Cerebellar nuclear complex (tissue), 1 donor: ENCODE measurements at regions not wholly inside any gene's neighbourhood (a gene's known extent, or its start where the extent isn't known, plus 50 kb on each side); places are given as distances from the start of the nearest gene placed in this dataset.
"Not testable (repeated sequence)": the region's sequence is repeated elsewhere in the genome, so short reads cannot be mapped to it uniquely, and the experiment has no call there.

Source experiments
- DNase-seq, 2 experiments: peaks; one replicate each; lab custom pipeline; 2025; lab: John Stamatoyannopoulos, UW

DNA sequence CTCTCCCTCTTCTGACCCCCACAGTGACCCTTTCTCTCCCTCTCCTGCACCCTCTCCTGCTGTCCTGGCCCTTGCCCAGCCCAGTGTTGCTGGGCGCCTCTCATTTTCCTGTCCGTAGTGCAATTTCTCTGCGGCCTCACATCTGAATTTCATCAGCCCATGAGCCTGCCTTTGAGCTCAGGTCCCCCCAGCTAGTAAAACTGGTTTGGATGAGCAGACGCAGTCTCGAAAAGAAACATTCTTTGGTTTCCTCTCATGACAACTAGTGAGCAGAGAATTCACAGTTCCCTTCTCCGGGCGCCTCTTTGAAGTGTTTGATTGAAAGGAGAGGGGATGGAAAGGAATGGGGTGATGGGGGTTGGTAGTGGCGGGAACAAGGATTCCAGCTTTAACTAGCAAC, 126.0 kb upstream of the CADM1 start:
- no peak for DNase-seq

DNA sequence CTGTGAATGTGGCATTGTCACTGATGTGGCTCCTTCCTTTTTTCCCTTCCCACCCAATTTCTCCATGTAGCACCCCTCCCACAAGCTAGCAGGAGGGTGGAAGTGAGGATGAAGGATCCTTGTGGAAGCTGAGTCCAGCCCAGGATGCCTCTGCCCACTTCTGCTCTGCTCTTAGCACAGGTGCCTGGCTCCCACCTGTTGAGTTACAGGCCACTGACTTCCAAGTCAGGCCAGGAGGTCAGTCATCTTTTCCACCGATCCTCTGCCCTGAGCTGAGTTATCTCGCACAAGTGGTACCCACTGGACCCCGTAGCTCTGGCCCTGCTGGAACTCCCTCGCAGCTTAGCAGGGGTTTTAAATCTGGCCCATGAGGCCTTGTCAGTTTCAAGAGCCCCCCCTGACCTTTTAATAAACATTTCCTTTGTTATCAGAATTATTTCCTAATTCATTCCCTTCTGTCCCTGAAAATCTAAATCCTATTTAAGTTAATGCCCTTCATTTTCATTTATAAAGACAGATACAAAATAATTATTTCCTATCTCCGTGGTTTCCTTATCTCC, 125.3 kb upstream of the CADM1 start:
- no peak for DNase-seq

DNA sequence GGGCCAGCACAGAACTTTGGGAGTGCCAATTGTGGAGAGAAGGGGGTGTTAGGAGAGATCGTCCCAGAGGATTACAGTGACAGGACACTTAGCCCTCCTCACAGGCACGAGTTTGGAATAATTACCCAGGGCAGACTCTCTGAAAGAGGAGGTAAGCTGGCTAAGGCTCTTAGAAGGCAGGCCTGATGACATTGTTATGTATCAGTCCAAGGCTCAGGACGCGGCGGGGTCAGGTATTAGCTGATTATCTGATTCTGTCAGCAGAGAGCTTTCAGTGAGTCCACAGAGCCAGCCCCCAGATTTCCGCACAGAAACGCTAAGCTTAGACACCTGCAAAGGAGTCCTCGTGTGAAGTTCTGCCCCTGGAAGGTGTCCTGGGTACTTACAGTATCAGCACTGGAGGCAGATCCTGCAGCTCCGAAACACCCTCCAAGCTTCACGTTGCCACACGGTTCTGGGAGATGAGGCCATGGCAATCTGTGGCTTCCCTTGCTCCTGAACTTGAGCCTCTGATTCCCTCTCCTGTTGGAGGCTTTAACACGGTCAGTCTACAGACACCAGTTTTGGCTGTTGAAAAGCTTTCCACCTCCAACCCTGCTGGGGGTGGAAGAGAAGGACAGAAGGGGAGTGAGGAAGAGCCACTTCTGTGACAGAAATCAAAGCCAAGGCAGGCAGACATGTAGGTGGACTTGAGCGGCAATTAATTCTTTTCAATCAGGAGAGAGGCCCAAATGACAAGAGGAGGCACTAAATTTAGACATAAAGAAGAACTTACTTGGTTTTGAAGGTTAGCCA, 123.6 kb upstream of the CADM1 start:
- DNase-seq, result peak; percentile 4 to 36

DNA sequence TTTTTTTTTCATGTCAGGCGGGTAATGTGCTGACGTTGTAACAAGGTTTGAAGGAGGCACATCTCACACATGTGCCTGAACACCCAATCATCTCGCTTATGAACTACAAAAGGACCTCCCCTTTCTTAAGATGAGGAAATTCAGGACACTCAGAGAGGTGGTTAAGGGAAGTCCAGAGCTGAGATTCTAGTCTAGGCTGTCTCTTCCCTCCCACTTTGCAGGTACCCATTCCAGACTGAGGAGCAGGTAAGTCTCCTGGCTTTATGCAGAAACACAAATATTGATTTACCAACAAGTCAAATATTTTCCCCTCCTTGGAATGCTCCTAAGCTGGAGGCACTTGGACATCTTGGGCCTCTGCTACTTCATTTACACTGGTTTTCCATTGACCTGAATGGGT, 122.9 kb upstream of the CADM1 start:
- DNase-seq, result no peak

DNA sequence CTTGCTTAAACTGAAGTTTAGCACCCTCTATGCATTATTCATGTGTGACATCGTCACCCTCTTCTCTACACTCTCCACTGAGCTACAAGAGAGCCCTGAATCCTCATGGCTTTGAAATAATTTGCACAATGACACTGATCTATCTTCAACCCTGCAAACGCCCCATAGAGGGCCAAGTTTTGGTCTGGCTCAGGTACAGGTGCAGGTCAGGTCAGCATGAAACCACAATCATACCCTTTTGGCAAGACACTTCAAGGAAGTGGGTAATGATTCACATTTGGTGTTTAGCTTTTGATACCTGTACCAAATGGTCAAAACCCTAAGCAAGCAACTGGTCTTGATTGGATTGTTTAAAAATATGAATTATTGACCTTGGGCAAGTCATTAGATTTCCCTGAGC, 122.2 kb upstream of the CADM1 start:
- DNase-seq, result no peak

DNA sequence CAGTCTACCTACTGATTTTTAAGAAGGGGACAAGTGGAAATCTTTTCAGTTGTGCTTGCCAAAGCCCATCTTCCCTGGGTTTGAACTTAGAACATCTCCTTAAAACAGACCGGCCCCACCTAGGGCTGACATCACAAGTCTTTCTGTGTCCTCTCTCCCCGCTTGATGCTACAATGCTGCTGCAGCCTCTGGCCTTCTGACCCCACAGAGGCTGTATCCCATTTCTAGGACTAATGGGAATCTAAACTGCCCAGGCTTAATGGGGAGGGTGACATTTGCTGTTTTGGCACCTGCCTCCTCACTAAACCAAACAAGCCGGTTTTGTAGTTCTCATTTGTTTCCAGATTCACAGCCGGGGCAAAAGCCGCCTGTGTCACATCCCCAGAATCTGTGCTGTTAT, 121.3 kb upstream of the CADM1 start:
- no peak for DNase-seq

DNA sequence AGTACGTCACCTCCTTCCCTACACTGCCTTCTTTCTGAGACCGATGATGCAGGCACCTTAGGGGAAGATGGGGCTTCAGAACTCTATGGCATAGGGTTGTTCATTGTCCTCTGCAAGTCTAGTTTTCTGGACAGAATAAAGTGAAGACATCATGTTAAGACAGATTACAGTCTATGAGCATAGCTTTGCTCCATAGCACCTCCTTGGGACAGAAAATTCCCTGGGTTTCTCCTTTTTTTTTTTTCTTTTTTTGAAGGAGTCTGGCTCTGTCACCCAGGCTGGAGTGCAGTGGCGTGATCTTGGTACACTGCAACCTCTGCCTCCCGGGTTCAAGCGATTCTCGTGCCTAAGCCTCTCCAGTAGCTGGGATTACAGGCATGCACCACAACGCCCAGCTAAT, 119.8 kb upstream of the CADM1 start:
- DNase-seq, result no peak

DNA sequence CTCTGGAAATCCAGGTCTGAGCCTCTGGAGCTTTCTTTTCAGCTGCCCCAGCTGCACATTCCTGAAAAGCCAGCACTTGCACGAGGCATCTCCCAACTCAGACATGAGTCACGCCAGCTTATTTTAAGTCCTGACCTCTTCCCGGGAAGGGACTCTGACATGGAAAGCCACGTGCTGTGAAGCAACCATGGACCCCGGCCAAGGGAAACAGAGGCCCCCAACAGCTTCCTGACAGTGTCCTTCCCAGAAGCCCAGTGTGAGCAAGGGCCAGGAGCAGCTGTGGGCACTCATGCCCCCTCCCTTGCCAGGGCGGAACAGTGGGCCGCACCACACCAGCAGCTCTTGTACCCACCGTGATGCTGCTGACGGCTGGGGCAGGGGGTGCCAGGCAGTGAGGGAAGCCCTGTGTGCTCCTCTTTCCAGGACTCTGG, 118.8 kb upstream of the CADM1 start:
- DNase-seq, result no peak

DNA sequence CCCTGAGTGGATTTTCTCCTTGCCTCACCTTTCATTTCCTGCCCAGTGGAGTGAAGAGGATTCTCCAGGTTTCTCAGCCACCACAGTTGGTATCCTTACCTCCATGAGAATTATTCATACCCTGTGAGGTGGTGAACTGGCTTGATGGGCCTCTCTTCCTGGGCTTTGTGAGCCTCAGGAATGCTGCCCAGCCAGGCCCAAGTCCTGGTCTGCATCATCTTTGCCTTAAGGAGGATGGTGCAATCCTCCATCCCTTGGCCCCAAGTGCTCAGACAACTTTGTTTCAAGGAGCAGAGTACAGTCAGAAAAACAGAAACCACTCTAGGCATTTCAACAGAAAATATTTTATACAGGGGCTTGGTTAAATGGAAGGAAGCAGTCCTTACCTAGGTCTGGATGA, 114.2 kb upstream of the CADM1 start:
- DNase-seq, result no peak

DNA sequence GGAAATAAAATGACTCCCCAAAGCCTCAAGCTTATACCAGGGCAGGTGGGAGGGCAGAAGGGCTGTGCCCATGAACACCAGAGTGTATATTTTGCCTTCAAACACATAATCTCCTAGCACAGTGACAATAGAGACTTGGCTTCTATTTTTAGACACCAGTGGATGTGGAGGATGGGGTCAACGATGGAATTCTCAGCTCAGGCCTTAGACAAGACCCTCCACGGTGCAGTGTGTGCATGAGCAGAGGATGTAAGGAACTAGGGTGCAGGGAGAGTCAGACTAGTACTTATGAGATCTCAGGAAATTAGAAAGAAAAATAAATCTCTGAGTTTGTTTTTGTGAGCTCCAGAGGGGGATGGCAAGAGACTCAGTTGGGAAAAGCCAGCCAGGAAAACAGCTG, 113.6 kb upstream of the CADM1 start:
- DNase-seq, result no peak

DNA sequence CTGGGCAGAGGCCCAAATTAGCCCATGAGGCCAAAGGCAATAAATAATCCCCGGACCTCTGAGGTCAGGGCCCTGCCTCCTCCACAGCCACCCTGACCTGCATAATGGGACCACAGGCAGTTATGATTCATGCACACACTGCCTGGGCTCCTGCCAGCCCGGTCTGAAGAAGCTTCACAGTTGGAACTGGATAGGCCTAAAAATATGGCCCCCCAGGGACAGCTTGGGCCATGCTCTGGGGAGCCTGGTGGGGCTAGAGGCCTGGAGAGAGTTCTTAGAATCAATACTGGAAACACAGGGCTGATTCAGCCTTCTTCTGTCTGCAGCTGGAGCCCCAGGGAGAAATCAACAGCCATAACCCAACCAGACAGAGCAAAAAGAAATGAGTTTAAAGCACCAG, 112.8 kb upstream of the CADM1 start:
- DNase-seq, result no peak

DNA sequence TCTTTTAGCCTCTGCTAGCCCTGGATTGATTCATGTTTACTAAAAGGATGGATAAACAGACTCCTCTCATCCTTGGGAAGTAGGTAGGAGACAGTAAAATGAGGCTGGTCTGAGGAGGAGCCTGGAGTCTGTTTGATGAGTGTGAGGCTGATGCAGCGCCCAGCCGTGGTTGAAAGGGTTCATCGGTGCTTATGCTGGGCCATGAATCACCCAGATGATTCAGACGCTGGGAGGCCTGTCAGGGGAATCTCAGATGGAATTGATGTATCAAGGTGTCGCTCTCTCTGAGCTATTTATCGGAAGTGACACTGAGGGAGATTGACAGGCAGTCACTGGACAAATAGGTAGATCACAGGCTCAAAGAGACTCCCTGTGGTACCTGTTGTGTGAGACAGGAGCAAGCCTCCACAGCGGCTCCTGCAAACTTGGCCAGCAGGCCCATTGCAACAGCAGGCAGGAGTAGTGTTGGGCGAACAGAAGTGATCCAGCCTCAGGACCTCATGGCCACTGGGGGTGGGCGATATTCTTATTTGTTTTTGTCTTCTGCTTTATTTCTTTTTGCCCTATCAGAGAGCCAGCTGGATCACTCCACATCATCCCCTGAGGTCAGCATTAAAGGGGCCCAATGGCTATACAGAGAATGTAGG, 109.9 kb upstream of the CADM1 start:
- DNase-seq, result no peak

DNA sequence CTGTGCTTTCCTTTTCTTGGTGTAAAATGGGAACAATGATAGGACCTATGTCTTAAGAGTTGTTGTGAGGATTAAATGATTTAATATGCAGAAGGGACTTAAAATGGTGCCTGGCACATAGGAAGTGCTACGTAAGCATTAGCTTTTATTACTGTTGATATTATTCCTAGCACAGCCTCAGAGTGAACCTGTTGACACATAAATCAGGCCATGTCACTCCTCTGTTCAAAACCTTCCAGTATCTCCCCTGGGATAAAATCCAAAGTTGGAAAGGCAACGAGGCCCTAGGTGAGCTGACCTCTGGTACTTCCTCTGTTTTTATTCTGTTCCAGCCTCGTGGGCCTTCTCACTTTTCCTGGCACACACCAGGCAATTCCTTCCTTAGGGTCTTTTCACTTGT, 108.8 kb upstream of the CADM1 start:
- DNase-seq, result no peak

DNA sequence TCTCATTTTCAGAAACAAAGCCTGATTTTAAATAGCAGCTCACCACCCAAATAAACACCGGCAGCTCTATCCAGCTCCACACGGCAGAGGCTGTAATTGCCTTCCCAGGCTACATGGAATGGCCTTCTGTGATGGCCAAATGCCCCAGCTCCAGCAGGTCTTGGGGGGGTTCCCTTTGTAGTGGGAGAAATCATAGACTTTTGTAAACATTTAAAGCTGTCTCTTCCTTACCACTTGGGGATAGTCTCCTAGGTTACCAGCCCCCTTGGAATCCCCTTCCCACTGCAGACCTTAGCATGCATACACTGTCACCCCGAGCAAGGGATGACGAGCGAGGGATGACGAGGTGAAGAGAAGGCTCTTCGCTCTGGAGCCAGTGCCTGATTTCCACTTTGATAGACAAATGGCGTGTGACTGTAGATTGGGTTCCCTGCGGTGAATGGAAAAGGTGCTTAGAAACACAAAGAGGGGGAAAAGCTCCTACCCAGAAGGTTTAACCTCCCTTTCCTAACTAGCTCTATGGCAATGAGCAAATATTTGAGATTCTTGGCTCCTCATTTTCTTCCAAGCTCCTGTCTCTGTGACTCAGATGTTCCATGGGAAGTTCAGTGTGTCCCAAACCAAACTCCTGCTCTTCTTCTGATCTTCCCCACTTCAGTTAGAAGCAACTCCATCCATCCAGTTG, 108.0 kb upstream of the CADM1 start:
- DNase-seq, result no peak

DNA sequence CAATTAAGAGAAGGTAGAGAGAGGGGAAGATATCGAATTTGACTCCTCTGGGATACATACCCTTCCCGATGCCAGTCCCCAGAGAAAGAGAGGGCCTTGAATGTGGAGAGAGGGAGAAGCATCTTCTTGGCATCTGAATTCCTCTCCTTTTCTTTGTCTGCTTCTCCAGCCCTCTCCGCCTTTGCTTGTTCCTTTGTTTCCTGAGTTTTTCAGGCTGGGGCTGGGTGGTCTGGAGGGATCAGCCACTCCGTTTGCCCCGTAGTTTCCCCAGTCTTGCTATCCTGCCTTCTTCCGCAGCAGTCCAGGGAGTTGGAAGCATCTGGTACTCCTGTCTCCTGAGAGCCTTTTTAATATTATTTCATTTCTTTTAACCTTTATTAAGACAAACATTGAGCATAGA, 107.1 kb upstream of the CADM1 start:
- no peak for DNase-seq

DNA sequence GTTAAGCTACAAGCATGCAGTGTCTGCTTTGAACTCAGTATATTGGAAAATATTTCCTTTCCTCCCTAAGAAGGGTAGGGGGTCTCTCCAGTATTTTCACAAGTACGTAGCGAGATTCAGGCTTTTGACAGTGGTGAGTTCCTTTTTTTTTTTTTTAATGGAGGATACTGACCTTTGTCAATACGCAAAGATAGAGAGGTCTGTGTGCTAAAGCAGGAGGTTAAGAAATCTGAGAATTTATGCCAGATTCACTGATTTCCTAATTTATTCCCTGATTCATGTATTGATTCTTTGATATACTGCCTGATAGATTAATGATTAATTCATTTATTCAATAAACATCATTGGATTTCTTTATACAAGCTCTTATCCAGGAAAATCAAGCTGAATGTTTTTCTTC, 106.7 kb upstream of the CADM1 start:
- no peak for DNase-seq

DNA sequence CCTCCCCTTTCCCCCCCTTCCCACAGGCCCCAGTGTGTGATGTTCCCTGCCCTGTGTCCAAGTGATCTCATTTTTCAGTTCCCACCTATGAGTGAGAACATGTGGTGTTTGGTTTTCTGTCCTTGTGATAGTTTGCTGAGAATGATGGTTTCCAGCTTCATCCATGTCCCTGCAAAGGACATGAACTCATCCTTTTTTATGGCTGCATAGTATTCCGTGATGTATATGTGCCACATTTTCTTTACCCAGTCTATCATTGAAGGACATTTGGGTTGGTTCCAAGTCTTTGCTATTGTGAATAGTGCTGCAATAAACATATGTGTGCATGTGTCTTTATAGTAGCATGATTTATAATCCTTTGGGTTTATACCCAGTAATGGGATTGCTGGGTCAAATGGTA, 106.0 kb upstream of the CADM1 start:
- not testable (repeated sequence) for DNase-seq

DNA sequence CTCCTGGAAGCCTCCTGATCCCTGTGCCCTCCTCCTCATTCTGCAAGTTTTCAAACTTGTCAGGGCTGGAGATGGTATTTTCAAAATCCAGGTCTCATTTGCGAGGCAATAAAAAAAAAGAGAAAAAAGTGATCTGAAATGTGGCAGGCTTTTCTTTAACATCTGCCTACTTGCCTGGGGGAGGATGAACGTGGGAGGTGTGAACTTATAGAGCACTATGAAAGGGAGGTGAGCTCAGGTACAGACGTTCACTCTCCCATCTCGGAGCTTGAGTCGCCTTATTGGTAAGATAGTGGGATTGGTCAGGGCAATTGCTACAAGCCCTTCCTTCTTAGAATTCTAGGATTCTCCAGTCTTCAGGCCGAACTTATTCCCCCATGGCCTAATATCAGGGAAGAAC, 104.8 kb upstream of the CADM1 start:
- no peak for DNase-seq

DNA sequence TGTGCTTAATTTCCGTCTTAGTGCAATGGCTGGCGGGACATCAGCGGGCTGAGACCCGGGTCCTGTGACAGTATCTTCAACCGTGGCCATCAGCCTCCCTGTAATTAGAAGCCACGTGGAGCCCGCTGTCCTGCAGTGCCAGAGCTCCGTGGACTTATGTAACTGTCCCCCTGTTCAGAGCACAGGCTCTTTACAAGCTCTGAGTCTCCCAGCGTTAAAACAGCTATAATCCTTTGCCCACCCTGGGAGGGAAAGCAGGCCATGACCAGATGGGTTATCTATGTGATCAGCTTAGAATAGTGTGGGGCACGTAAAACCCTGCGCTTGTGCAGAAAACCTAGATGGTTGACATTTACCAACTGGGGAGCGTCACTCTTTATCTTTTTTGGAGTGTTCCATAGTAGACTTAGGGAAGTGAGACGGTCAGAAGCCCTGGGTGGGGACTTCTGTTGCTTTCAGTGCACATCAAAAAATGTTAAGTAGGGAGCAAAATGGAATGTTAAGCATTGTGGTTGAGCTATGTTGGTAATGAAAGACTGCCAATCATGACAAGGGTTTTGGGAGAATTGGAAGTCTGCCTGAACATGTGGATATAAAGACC, 103.5 kb upstream of the CADM1 start:
- peak; percentile 26 to 44 for DNase-seq

DNA sequence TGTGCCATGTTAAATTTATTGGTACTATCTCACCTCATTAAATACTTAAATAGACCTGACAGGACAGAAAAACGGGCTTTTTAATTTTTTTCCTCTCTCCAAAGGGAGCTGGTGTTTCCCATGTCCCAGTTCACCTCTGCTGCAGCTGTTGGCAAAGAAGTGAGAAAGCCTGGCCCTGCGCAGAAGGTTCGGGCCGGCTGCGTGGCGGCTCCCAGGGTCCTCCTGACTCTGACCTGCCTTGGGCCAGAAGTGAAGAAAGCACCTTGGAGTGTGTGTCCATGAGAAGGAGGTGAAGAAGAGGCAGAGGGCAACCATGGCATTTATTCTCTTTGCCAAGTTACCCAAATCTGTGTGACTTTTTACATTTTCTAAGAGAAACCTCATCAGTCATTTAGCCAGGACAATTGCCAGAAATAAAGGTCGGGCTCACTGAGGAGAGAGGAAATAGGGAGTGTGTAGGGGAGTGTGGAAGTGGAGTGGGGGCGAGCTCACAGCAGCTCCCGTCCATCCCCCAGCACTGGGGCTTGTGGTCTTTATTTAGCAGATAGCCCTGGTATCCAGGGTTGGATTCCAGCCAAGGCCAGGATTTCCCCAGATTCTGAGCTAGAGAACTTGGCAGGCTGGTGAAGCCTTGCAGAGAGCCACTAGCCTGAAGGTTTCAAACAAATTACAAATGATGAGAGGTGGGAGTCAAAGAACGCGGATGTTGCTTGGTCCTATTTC, 102.4 kb upstream of the CADM1 start:
- peak in 1 of 2 experiments; percentile 20 for DNase-seq

DNA sequence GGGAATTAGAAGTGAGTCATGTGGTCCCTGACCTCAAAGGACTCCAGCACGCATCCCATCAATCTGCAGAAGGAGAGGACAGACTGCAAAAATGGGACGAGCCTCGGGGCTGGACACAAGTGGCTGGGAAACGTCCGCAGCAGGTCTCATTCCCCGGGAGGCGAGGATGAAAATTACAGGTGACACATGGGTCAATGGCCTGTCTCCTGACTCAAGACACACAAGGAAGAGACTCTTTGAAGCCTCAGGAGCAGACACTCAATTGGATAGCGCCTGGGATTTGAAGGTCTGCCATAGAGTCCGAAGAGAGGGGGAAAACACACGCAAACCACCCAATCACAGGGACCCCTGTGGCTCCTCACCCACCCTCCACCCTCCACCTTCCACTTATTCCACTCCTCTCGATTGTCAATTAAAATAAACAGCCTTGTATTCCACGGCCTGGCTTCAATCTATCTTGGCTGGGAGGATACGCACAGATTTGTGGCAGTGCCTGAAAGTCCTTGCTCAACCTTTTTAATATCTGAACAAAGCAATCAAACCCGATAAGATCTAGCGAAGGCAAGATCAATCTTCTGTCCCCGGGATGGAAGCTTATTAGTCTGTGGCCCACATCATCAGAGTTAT, 101.8 kb upstream of the CADM1 start:
- no peak for DNase-seq
